ENCODE measurements at regions not wholly inside any gene's neighbourhood (a gene's known extent, or its start where the extent isn't known, plus 50 kb on each side); places are given as distances from the start of the nearest gene placed in this dataset.

DNA sequence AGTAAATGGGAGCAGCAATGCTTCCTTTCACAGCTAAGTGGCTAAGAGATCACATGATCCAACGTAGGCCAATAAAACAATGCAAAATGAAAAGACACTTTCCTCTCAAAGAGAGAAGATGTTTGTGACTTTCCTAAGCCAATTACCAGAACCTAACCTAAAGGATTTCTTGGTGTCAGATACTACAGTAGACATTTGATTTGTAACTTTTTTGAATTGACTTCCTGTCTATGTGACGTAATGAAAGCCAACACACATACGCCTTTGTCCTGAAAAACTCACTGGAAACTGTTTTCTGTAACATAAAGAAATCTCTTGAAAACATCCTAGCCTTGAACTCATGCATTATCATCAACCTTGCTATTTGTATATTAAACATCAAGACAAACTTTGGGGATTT lies 417.1 kb downstream of the GPAM start:
- no peak overlapping the region for H3K4me3 ChIP-seq (ENCODE audit: low read depth, low read length)
- TF ChIP-seq, protein P1, sequence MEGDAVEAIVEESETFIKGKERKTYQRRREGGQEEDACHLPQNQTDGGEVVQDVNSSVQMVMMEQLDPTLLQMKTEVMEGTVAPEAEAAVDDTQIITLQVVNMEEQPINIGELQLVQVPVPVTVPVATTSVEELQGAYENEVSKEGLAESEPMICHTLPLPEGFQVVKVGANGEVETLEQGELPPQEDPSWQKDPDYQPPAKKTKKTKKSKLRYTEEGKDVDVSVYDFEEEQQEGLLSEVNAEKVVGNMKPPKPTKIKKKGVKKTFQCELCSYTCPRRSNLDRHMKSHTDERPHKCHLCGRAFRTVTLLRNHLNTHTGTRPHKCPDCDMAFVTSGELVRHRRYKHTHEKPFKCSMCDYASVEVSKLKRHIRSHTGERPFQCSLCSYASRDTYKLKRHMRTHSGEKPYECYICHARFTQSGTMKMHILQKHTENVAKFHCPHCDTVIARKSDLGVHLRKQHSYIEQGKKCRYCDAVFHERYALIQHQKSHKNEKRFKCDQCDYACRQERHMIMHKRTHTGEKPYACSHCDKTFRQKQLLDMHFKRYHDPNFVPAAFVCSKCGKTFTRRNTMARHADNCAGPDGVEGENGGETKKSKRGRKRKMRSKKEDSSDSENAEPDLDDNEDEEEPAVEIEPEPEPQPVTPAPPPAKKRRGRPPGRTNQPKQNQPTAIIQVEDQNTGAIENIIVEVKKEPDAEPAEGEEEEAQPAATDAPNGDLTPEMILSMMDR (IDR thresholded peaks at IDR 0.05; ENCODE audit: low read depth, low read length) = no peak

DNA sequence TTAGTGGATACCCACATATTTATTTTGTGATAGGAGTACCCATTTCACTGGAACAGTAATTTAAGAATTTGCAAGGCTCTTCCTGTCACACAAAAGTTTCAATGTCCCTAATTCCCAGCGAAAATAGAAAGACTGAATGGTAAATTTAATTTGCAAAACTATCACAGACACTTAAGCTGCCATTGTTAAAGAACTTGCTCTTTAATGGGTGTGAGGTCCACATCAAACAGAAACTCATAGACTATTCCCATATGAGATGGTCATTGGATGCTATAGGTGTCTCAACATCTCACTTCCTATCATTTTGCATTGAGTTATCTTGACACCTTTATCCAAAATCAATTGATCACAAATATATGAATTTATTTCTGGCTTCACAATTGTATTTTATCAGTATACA lies 415.9 kb downstream of the GPAM start:
- H3K4me3 ChIP-seq (ENCODE audit: low read depth, low read length) = no peak overlapping the region
- TF ChIP-seq, protein P1 (IDR thresholded peaks at IDR 0.05; ENCODE audit: low read depth, low read length) = no peak

DNA sequence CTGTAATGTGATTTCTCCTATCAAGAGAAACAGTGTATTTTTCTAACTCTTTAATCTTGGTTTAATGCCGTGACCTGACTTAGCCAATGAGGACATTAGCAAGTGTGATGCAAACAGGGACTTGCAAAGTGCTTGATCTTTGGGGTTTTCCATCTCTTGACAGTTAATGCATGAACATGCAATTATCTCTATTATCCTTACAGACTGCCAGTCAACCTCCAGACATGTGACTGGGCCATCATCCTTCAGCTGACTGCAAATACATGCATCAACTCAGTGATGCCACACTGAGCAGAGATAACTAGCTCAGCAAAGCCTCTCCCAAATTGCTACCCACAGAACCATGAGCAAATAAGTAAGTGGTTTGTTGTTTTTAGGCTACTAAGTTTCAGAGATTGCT lies 409.6 kb downstream of the GPAM start:
- TF ChIP-seq, protein P1 (IDR thresholded peaks at IDR 0.05; ENCODE audit: low read depth, low read length) = no peak
- no peak overlapping the region for H3K4me3 ChIP-seq (ENCODE audit: low read depth, low read length)

DNA sequence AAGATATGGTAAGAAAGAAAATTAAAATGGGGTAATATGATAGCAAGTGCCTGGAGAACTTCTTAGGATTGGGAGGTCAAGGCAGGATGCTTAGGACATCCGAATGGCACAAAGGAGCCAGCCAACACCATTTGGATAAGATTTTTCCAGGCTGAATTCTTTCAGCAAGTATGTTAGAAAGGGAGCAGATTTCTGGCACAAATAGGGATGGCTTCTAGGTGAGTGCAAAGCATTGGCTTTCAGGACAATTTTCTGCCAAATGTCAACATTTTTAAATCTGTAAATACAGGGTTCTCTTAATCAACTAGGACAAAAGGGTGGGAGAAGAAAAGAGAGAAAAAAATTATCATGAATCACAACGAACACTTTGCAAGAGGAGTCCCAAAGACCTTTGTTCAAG lies 409.1 kb downstream of the GPAM start:
- H3K4me3 ChIP-seq (ENCODE audit: low read depth, low read length) = no peak overlapping the region
- TF ChIP-seq, protein P1 (IDR thresholded peaks at IDR 0.05; ENCODE audit: low read depth, low read length) = no peak

DNA sequence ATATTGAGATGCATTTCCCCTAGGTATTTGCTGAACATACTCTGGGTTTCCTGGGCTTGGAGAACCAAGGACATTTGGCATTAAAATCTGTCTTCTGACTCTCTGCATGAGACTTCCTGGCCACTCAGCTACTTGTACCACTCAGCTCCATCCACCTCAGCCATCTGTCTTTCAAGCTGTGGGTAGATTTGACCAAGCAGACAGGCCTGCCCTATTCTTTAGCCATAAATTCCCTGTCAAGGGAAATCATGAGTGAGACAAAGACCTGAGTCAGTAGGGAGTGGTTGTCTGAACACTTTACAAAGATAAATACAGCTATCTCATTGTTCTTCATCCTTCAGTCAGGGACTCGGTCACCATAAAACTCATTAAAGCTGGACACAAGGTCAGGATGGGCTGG lies 399.1 kb downstream of the GPAM start:
- H3K4me3 ChIP-seq (ENCODE audit: low read depth, low read length) = no peak overlapping the region
- TF ChIP-seq, protein P1 (IDR thresholded peaks at IDR 0.05; ENCODE audit: low read depth, low read length) = no peak

DNA sequence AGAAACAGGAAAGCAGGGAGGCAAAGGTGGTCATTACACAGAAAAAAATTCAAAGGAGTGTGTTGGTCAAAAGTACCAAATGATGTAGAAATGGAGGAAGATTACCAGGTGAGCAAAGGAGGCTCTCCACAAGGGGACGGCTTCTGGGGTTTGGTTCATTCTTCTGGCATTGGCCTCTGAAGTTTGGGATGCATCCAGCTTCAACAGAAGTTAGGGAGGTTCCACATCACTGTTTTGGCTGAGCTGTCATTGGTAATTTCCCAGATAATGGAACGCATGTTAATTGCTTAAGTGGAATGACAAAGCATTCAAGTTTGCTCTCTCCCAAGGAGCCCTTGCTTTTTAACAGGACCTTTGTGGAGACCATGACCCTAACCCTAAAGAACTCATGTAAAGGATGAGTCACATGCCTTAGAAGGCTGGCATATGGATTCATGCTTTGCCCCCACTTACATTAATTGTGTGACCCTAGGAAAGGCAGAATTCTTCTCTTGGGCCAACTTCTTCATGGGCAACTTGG lies 398.6 kb downstream of the GPAM start:
- TF ChIP-seq, protein P1 (IDR thresholded peaks at IDR 0.05; ENCODE audit: low read depth, low read length) = no peak
- no peak overlapping the region for H3K4me3 ChIP-seq (ENCODE audit: low read depth, low read length)

DNA sequence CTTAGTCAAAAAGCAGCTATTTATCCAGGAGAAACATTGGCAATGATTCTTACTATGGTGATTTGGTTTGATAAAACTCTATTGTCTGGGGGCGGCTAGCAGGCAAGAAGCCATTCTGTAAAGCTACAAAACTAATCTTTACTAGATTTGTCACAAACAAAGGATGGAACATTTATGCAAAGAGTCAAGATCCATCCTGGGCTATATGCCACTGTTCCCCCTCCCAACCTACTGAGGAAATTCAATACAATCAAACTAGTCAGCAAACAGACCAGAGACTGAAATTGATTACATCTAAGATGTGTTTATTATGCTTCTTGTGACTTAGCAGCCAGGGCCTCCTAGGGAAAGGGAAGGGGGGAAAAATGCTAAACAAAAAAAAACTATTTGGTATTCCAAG lies 397.6 kb downstream of the GPAM start:
- no peak overlapping the region for H3K4me3 ChIP-seq (ENCODE audit: low read depth, low read length)
- TF ChIP-seq, protein P1 (IDR thresholded peaks at IDR 0.05; ENCODE audit: low read depth, low read length) = no peak

All from WI38 (cell line).